CD14-positive monocyte (primary cell): ENCODE measurements at regions not wholly inside any gene's neighbourhood (a gene's known extent, or its start where the extent isn't known, plus 50 kb on each side); places are given as distances from the start of the nearest gene placed in this dataset.

Source experiments
- DNase-seq, 3 donors: peaks; one replicate each; pipeline ENCODE4 v3.0.0-alpha.2; 2011 to 2022
- H2AFZ ChIP-seq: 2 replicates; pipeline ENCODE4 v1.6.0; 2012; ENCODE audit warnings: mild to moderate bottlenecking, low read depth, low read length, inconsistent platforms; ENCODE audit not compliant: insufficient read depth, poor library complexity, severe bottlenecking
- H3K27ac ChIP-seq, 2 donors: 1 replicate in 1 of 2; 2 replicates in 1 of 2; pipeline ENCODE4 v1.5.1; 2012 to 2013; ENCODE audit warnings: low read length in 2 of 2, control low read depth in 1 of 2, inconsistent platforms in 1 of 2, low read depth in 1 of 2, mild to moderate bottlenecking in 1 of 2
- H3K27me3 ChIP-seq, 2 donors: one replicate each; pipeline versions ENCODE4 v1.6.0 to v1.6.1; 2011 to 2013; ENCODE audit warnings: low read length in 2 of 2; ENCODE audit not compliant: control insufficient read depth in 2 of 2, insufficient read depth in 2 of 2
- H3K36me3 ChIP-seq, 2 donors: replicated peaks in 1 of 2; 1 replicate in 1 of 2; 2 replicates in 1 of 2; pipeline versions ENCODE4 v1.5.1 to v1.6.1; 2012 to 2013; ENCODE audit warnings: low read length in 2 of 2, control low read depth in 1 of 2, inconsistent platforms in 1 of 2, mild to moderate bottlenecking in 1 of 2; ENCODE audit not compliant: insufficient read depth in 2 of 2, control insufficient read depth in 1 of 2
- H3K4me1 ChIP-seq, 2 donors: 1 replicate in 1 of 2; 2 replicates in 1 of 2; pipeline versions ENCODE4 v1.5.1 to v1.6.1; 2012 to 2013; ENCODE audit warnings: low read length in 2 of 2, control low read depth in 1 of 2, inconsistent platforms in 1 of 2, mild to moderate bottlenecking in 1 of 2, moderate library complexity in 1 of 2; ENCODE audit not compliant: insufficient read depth in 2 of 2, control insufficient read depth in 1 of 2
- H3K4me2 ChIP-seq: replicated peaks from 2 replicates; pipeline ENCODE3; 2012; ENCODE audit warnings: low read length, moderate library complexity, mild to moderate bottlenecking; ENCODE audit not compliant: poor library complexity, severe bottlenecking; ENCODE audit errors: extremely low read depth
- H3K4me3 ChIP-seq, 3 experiments: fragments of 200-600 bp in 1 of 3; sonication (generic) in 1 of 3; replicated peaks in 1 of 3; 1 replicate in 2 of 3; 2 replicates in 1 of 3; pipeline ENCODE4 v1.5.1; 2011 to 2013; ENCODE audit warnings: low read length in 3 of 3, mild to moderate bottlenecking in 3 of 3, control low read depth in 2 of 3, low read depth in 2 of 3, inconsistent platforms in 1 of 3, moderate library complexity in 1 of 3
- H3K79me2 ChIP-seq: 2 replicates; pipeline ENCODE4 v1.6.0; 2012; ENCODE audit warnings: mild to moderate bottlenecking, control low read depth, inconsistent platforms, low read length, moderate library complexity; ENCODE audit not compliant: insufficient read depth
- H3K9ac ChIP-seq: 2 replicates; pipeline ENCODE4 v1.6.0; 2017; ENCODE audit warnings: low read length, mild to moderate bottlenecking; ENCODE audit not compliant: insufficient read depth, poor library complexity, severe bottlenecking
- H3K9me3 ChIP-seq, 2 donors: replicated peaks in 1 of 2; 1 replicate in 1 of 2; 2 replicates in 1 of 2; pipeline versions ENCODE4 v1.5.1 to v1.6.1; 2012 to 2013; ENCODE audit warnings: low read length in 2 of 2, control low read depth in 1 of 2; ENCODE audit not compliant: control insufficient read depth in 1 of 2, insufficient read depth in 1 of 2
- H4K20me1 ChIP-seq: 2 replicates; pipeline ENCODE4 v1.6.0; 2012; ENCODE audit warnings: mild to moderate bottlenecking, low read length, control low read depth, moderate library complexity; ENCODE audit not compliant: insufficient read depth
- H3K27ac Mint-ChIP-seq, 7 donors: one replicate each; pipeline ENCODE4 v1.8.0; 2020; ENCODE audit warnings: mild to moderate bottlenecking in 7 of 7, mixed read lengths in 7 of 7, moderate library complexity in 6 of 7, inconsistent platforms in 2 of 7
- H3K27me3 Mint-ChIP-seq, 3 donors: one replicate each; pipeline ENCODE4 v1.8.0; 2021 to 2022; ENCODE audit warnings: low read depth in 3 of 3, mild to moderate bottlenecking in 3 of 3, mixed read lengths in 3 of 3, moderate library complexity in 3 of 3, inconsistent platforms in 1 of 3
- H3K36me3 Mint-ChIP-seq, 2 donors: one replicate each; pipeline ENCODE4 v1.8.0; 2020; ENCODE audit warnings: mixed read lengths in 2 of 2, inconsistent platforms in 1 of 2, mild to moderate bottlenecking in 1 of 2
- H3K4me1 Mint-ChIP-seq: one replicate; pipeline ENCODE4 v1.8.0; 2020; ENCODE audit warnings: mild to moderate bottlenecking, mixed read lengths
- H3K4me3 Mint-ChIP-seq, 2 donors: one replicate each; pipeline ENCODE4 v1.8.0; 2020; ENCODE audit warnings: mild to moderate bottlenecking in 2 of 2, mixed read lengths in 2 of 2, moderate library complexity in 1 of 2
- H3K9me3 Mint-ChIP-seq, 7 donors: one replicate each; pipeline ENCODE4 v1.8.0; 2020 to 2022; ENCODE audit warnings: mixed read lengths in 7 of 7, mild to moderate bottlenecking in 6 of 7, moderate library complexity in 6 of 7, inconsistent platforms in 2 of 7
- WGBS: methylation state at CpG from one replicate; pipeline ENCODE4 v1.1.5; 2013; ENCODE audit warnings: missing lambda C conversion rate; ENCODE audit not compliant: insufficient coverage; 5-methylcytosine and 5-hydroxymethylcytosine counted together
- intact Hi-C, 2 donors: fragments of 100-400 bp; cut with micrococcal nuclease; formaldehyde crosslinking; loops; one replicate each; pipeline versions ENCODE4 v1.15.0 to v1.15.1; 2023
- TF ChIP-seq, protein P1 (sequence below): fragments of 200-600 bp; IDR thresholded peaks from one replicate; pipeline ENCODE4 v1.8.0; 2022; ENCODE audit warnings: antibody characterized with exemption, mild to moderate bottlenecking

DNA sequence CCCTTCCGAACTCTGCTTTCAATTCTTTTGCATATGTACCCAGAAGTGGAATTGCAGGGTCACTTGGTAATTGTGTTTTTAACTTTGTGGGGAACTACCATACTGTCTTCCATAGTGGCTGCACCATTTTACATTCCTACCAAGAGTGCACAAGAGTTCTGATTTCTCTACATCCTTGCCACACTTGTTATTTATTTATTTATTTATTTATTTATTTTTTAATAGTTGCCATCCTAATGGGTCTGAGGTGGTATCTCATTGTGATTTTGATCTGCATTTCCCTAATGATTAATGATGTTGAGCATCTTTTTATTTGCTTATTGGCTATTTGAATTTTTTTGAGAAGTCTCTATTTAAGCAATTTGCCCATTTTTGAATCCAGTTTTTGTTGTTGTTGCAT is 422.4 kb downstream of the PTPRU start:
- no peak overlapping the region for H3K4me2 ChIP-seq
- no peaks in the 10 kb centered on the region for H3K79me2 ChIP-seq
- Mint-ChIP-seq H3K9me3 (peaks cover 3 to 19% (median 11%) of the 10 kb centered on the region in 7 donors), H3K36me3 (no peaks in the 10 kb centered on the region), H3K27ac (no peak overlapping the region), H3K4me3 (no peak overlapping the region), H3K27me3 (peaks cover 6 to 11% (median 9%) of the 10 kb centered on the region in 3 donors), H3K4me1 (no peaks in the 10 kb centered on the region)
- peaks cover 0 to 3% of the 10 kb centered on the region in 2 donors for H3K9me3 ChIP-seq
- H3K36me3 ChIP-seq: no peaks in the 10 kb centered on the region
- DNase-seq: no peak
- no peaks in the 10 kb centered on the region for H4K20me1 ChIP-seq
- TF ChIP-seq, protein P1, sequence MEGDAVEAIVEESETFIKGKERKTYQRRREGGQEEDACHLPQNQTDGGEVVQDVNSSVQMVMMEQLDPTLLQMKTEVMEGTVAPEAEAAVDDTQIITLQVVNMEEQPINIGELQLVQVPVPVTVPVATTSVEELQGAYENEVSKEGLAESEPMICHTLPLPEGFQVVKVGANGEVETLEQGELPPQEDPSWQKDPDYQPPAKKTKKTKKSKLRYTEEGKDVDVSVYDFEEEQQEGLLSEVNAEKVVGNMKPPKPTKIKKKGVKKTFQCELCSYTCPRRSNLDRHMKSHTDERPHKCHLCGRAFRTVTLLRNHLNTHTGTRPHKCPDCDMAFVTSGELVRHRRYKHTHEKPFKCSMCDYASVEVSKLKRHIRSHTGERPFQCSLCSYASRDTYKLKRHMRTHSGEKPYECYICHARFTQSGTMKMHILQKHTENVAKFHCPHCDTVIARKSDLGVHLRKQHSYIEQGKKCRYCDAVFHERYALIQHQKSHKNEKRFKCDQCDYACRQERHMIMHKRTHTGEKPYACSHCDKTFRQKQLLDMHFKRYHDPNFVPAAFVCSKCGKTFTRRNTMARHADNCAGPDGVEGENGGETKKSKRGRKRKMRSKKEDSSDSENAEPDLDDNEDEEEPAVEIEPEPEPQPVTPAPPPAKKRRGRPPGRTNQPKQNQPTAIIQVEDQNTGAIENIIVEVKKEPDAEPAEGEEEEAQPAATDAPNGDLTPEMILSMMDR: no peak
- WGBS: no CpG with 5 or more reads among the region's 1 CpG
- H3K27me3 ChIP-seq: no peaks in the 10 kb centered on the region
- intact Hi-C loops: no loop called here
- H3K4me3 ChIP-seq: no peak overlapping the region
- no peaks in the 10 kb centered on the region for H3K4me1 ChIP-seq
- H2AFZ ChIP-seq: no peak overlapping the region
- H3K9ac ChIP-seq: no peak overlapping the region
- no peak overlapping the region for H3K27ac ChIP-seq

GRCh38 chr1:29657816-29658215 is 421.5 kb downstream of the PTPRU start:
- intact Hi-C loops: no loop called here
- H3K9me3 Mint-ChIP-seq: peaks cover 3 to 19% (median 11%) of the 10 kb centered on the region in 7 donors
- H3K4me1 Mint-ChIP-seq: no peaks in the 10 kb centered on the region
- H3K27me3 Mint-ChIP-seq: peaks cover 6 to 10% (median 9%) of the 10 kb centered on the region in 3 donors
- Histone ChIP-seq H3K4me3 (no peak overlapping the region), H3K9me3 (peaks cover 0 to 3% of the 10 kb centered on the region in 2 donors), H3K36me3 (no peaks in the 10 kb centered on the region), H3K27ac (no peak overlapping the region), H3K27me3 (no peaks in the 10 kb centered on the region), H3K4me1 (no peaks in the 10 kb centered on the region), H4K20me1 (no peaks in the 10 kb centered on the region), H3K9ac (no peak overlapping the region), H3K79me2 (no peaks in the 10 kb centered on the region), H2AFZ (no peak overlapping the region), H3K4me2 (no peak overlapping the region)
- H3K27ac Mint-ChIP-seq: no peak overlapping the region
- TF ChIP-seq, protein P1: no peak
- H3K4me3 Mint-ChIP-seq: no peak overlapping the region
- no peaks in the 10 kb centered on the region for H3K36me3 Mint-ChIP-seq
- 100% methylated on average over 1 of the region's 2 CpGs for WGBS
- DNase-seq: no peak
